ENCODE measurements at regions not wholly inside any gene's neighbourhood (a gene's known extent, or its start where the extent isn't known, plus 50 kb on each side); places are given as distances from the start of the nearest gene placed in this dataset.

DNA sequence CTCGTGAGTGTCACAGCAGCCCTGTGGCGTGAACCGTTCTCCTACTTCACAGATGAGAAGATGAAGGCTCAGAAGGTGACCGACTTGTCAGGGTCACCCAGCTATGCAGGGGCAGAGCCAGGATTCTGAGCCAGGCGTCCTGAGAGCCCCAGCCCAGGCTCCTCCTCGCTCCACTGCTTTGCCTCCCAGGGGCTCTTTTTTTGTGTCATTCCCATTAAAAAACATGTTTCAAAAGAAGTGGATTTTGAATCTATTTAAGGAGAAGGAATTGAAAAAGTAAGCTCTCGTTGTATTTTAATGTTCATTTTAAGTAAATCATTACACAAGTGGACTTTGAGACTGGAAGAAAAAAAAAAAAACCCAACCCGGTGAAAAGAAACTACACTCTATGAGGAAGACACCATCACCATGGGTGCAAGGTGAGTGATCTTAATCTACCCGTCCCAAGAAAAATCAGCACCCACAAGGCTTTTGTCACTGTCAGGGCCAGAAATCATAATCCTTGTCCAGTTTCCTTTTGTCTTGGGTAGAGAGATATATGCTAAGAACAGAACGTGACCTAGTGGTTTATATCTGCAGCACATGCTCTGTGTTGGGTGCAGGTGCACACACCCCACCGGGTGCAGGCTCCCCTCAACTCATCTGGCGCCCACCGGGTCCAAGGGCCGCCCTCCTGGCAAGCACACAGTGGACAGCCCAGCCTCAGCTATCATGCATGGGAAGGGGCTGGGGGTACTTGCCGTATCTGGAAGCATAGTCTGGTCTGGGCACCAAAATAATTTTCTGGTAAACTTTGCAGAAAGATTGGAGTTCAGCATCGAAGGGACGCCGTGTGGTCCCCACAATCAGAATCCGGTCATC lies 73.5 kb upstream of the ASB18 start:
- Histone ChIP-seq H3K27me3 (replicated peaks in 1 of 2; ENCODE audit: control insufficient read depth in 2 of 2, insufficient read depth in 2 of 2, low read length in 1 of 2) (peaks cover 0 to 7% of the 10 kb centered on the region in 2 experiments; a peak in 2 of 4 replicates), H3K4me1 (ENCODE audit: control insufficient read depth, insufficient read depth, low read length) (no peaks in the 10 kb centered on the region), H3K79me2 (ENCODE audit: control insufficient read depth, insufficient read depth, low read length) (no peaks in the 10 kb centered on the region), H3K4me3 (no peak overlapping the region), H3K9ac (ENCODE audit: control insufficient read depth, insufficient read depth, low read length) (no peak overlapping the region), H3K36me3 (ENCODE audit: control insufficient read depth in 2 of 2, insufficient read depth in 2 of 2, low read length in 1 of 2) (no peaks in the 10 kb centered on the region), H3K4me2 (ENCODE audit: control insufficient read depth, insufficient read depth) (no peak overlapping the region), H3K27ac (ENCODE audit: control insufficient read depth, insufficient read depth) (no peak overlapping the region), H2AFZ (ENCODE audit: control insufficient read depth, low read depth, low read length) (no peak overlapping the region), H3K9me3 (replicated peaks; ENCODE audit: control insufficient read depth, insufficient read depth, low read length) (no peaks in the 10 kb centered on the region), H4K20me1 (ENCODE audit: control insufficient read depth, insufficient read depth) (no peaks in the 10 kb centered on the region)
- intact Hi-C loops (cut with micrococcal nuclease; ENCODE audit: unreplicated experiment): no loop called here
- no peak for ATAC-seq
- ChIA-PET RAD21 (ENCODE audit: unreplicated experiment) (no interaction called here), CTCF (interaction anchor here (0.6 kb wide), 1 partner anchor 106 kb away, joined by 3 read pairs; no protein-coding TSS in a partner anchor), SMC1A (ENCODE audit: uncharacterized antibody, unreplicated experiment) (interaction anchor here (0.5 kb wide), 1 partner anchor 233 kb away, joined by 3 read pairs; no protein-coding TSS in a partner anchor), POLR2A (interaction anchor here (0.6 kb wide), 2 partner anchors 16 to 753 kb away, joined by 3 to 6 read pairs; no protein-coding TSS in a partner anchor)
- 47% methylated on average over 19 of the region's 19 CpGs for WGBS (ENCODE audit: insufficient coverage, insufficient replicate concordance, low lambda C conversion rate, missing lambda C conversion rate)
- FAIRE-seq: no peak
- DNase-seq (ENCODE audit: low read depth, low spot score): no peak
- no TSS peak for BruUV-seq (replicated peaks)
- no peak for TF ChIP-seq ASH2L (IDR thresholded peaks at IDR 0.05; ENCODE audit: borderline replicate concordance, low read depth)
- TF ChIP-seq SIN3A (IDR thresholded peaks at IDR 0.05; ENCODE audit: low read depth, low read length): no peak
- TF ChIP-seq BHLHE40 (IDR thresholded peaks at IDR 0.05; ENCODE audit: borderline replicate concordance in 1 of 2, low read depth in 2 of 2, low read length in 1 of 2): peak in 1 of 2 experiments; percentile 22; a peak in 1 of 4 replicates
- in situ Hi-C loops (cut with MboI): no loop called here

DNA sequence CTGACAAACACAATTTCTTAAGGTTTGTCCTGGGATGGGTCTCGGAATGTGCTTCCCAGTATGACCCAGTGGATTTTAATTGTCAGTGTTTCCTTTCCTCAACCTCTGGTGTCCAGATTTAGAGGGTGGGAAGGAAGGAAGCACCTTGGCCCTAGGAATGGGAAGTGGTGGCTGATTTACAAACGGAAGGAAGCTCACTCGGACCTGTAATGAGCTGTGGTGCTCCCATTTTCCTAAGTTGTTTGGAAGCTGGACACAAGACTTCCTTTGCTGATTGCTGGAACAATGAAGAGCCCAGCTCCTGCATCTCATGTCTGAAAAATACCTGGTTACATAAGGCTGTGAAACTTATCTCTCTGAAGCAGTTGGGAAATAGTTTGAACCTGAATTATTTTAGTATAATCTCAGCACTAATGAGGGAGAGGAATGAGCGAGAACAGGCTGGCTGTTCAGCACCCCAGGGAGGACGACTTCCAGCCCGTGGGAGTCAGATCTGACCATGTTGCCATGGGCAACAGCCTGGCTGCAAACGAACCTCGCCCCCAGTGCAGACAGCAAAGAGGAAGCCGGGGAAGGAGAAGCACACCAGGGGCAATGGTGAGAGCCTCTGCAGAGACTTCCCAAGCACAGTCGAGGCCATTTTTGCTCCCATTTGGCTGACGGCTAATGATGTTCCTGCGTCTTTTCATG lies 74.4 kb upstream of the ASB18 start:
- DNase-seq (ENCODE audit: low read depth, low spot score): no peak
- no peaks in the 10 kb centered on the region for H3K4me1 ChIP-seq (ENCODE audit: control insufficient read depth, insufficient read depth, low read length)
- ChIA-PET RAD21 (ENCODE audit: unreplicated experiment) (no interaction called here), POLR2A (no interaction called here), CTCF (interaction anchor here (0.6 kb wide), 1 partner anchor 105 kb away, joined by 3 read pairs; no protein-coding TSS in a partner anchor), SMC1A (ENCODE audit: uncharacterized antibody, unreplicated experiment) (no interaction called here)
- H3K79me2 ChIP-seq (ENCODE audit: control insufficient read depth, insufficient read depth, low read length): no peaks in the 10 kb centered on the region
- in situ Hi-C loops (cut with MboI) (no loop called here), intact Hi-C loops (cut with micrococcal nuclease; ENCODE audit: unreplicated experiment) (no loop called here)
- H3K4me3 ChIP-seq: no peak overlapping the region
- 13% methylated on average over 12 of the region's 12 CpGs for WGBS (ENCODE audit: insufficient coverage, insufficient replicate concordance, low lambda C conversion rate, missing lambda C conversion rate)
- H3K27me3 ChIP-seq (replicated peaks in 1 of 2; ENCODE audit: control insufficient read depth in 2 of 2, insufficient read depth in 2 of 2, low read length in 1 of 2): peaks cover 0 to 7% of the 10 kb centered on the region in 2 experiments; a peak in 2 of 4 replicates
- no peak overlapping the region for H3K27ac ChIP-seq (ENCODE audit: control insufficient read depth, insufficient read depth)
- H3K9me3 ChIP-seq (replicated peaks; ENCODE audit: control insufficient read depth, insufficient read depth, low read length): no peaks in the 10 kb centered on the region
- H4K20me1 ChIP-seq (ENCODE audit: control insufficient read depth, insufficient read depth): no peaks in the 10 kb centered on the region
- no TSS peak for BruUV-seq (replicated peaks)
- FAIRE-seq: no peak
- no peak for ATAC-seq
- no peak overlapping the region for H3K9ac ChIP-seq (ENCODE audit: control insufficient read depth, insufficient read depth, low read length)
- no peak for TF ChIP-seq CEBPB (IDR thresholded peaks at IDR 0.05; ENCODE audit: borderline replicate concordance in 1 of 2, low read depth in 2 of 2, low read length in 2 of 2)
- peak; percentile 60; the same call in 1 of the 2 replicates for TF ChIP-seq BMI1 (IDR thresholded peaks at IDR 0.05; ENCODE audit: borderline replicate concordance)
- H3K36me3 ChIP-seq (ENCODE audit: control insufficient read depth in 2 of 2, insufficient read depth in 2 of 2, low read length in 1 of 2): no peaks in the 10 kb centered on the region
- no peak overlapping the region for H2AFZ ChIP-seq (ENCODE audit: control insufficient read depth, low read depth, low read length)
- no peak overlapping the region for H3K4me2 ChIP-seq (ENCODE audit: control insufficient read depth, insufficient read depth)
